ENCODE measurements at regions not wholly inside any gene's neighbourhood (a gene's known extent, or its start where the extent isn't known, plus 50 kb on each side); places are given as distances from the start of the nearest gene placed in this dataset.
A peak's percentile ranks its signal among the peaks of the same experiment; 100 is the strongest.

- no peak overlapping the region for H3K4me3 ChIP-seq (ENCODE audit: low read depth, low read length)
- DNase-seq (ENCODE audit: low read depth), result no peak
- TF ChIP-seq CTCF (conservative IDR thresholded peaks at IDR 0.05; ENCODE audit: low read depth, low read length), result no peak
These were observed 596.2 kb upstream of the TMEM132C start for GRCh38 chr12:127670796-127671195.

DNA sequence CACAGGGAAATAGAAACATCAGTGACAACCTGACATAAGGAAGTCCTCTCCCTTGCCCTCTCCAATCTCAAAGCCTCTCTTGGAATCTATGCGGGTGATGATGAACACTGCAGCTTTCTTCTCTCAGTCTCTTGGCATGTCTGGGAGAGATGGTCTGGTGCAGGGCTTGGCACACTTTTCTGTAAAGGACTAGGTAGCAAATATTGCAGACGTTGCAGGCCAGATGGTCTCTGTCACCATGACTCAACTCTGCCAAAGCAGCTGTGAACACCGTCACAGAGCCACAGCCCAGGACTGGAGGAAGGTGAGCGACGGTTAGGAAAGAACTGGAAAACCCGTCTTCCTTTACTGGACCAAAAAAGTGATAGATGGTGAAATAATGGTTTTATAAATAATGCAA lies 591.0 kb upstream of the TMEM132C start:
- no peak for DNase-seq (ENCODE audit: low read depth)
- no peak for TF ChIP-seq CTCF (conservative IDR thresholded peaks at IDR 0.05; ENCODE audit: low read depth, low read length)
- H3K4me3 ChIP-seq (ENCODE audit: low read depth, low read length), result no peak overlapping the region

DNA sequence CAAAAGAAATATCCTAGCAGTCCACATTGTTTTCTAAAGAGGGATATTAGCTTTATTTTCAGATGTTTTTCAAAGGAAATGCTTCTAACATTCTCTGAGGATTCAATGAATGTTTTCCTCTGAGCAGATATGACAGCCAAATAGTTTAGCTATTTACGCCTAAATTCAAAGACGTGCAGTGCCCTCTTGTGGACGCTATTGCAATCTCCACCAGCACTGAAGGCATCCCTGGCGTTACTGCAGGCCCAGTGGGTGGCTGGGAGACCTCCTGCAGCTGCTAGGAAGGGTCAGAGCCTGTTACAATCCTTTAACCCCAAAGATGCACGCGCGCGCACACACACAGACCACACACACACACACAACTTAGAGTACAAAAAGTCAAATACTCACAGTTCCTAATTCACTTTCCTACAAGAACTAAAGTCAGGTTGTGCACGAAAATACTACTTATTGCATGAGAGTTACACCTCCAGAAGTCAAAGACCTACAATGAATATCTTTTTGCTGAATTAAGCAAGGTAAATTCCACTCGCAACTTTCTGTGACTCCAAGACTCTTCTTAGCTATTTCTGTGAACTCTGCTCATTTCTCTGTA lies 589.3 kb upstream of the TMEM132C start:
- TF ChIP-seq CTCF (conservative IDR thresholded peaks at IDR 0.05; ENCODE audit: low read depth, low read length), result peak; percentile 68
- H3K4me3 ChIP-seq (ENCODE audit: low read depth, low read length), result no peak overlapping the region
- no peak for DNase-seq (ENCODE audit: low read depth)

- no peak for DNase-seq (ENCODE audit: low read depth)
- H3K4me3 ChIP-seq (ENCODE audit: low read depth, low read length), result no peak overlapping the region
- TF ChIP-seq CTCF (conservative IDR thresholded peaks at IDR 0.05; ENCODE audit: low read depth, low read length), result no peak
These were observed 588.0 kb upstream of the TMEM132C start for GRCh38 chr12:127678945-127679344.

- no peak for TF ChIP-seq CTCF (conservative IDR thresholded peaks at IDR 0.05; ENCODE audit: low read depth, low read length)
- DNase-seq (ENCODE audit: low read depth), result no peak
- no peak overlapping the region for H3K4me3 ChIP-seq (ENCODE audit: low read depth, low read length)
These were observed 586.5 kb upstream of the TMEM132C start for GRCh38 chr12:127680516-127680915.

GRCh38 chr12:127681151-127681754 lies 585.7 kb upstream of the TMEM132C start:
- no peak overlapping the region for H3K4me3 ChIP-seq (ENCODE audit: low read depth, low read length)
- TF ChIP-seq CTCF (conservative IDR thresholded peaks at IDR 0.05; ENCODE audit: low read depth, low read length), result no peak
- no peak for DNase-seq (ENCODE audit: low read depth)

DNA sequence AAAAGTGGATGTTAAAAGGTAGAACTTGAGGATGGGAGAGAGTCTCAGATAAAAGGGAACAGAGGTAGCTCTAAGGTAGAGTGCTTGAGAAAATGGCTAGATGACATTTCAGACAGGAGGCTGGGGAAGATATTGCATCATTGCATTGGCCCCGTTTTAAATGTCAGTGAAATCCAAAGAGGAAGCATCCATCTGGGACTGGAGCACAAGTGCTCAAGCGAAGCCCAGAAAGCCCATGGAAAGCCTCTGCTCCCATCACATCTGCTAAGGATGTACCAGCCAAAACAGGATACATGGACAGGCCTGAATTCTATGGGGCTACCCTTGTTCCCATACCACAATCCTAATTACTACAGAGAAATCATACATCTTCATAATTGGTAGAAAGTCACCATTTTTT lies 581.5 kb upstream of the TMEM132C start:
- DNase-seq (ENCODE audit: low read depth), result no peak
- no peak for TF ChIP-seq CTCF (conservative IDR thresholded peaks at IDR 0.05; ENCODE audit: low read depth, low read length)
- no peak overlapping the region for H3K4me3 ChIP-seq (ENCODE audit: low read depth, low read length)
